Loucy (cell line): ENCODE measurements at regions not wholly inside any gene's neighbourhood (a gene's known extent, or its start where the extent isn't known, plus 50 kb on each side); places are given as distances from the start of the nearest gene placed in this dataset.

Source experiments
- EZH2phosphoT487 ChIP-seq: fragments of 200-600 bp; IDR thresholded peaks from 2 replicates; pipeline ENCODE4 v1.6.1; 2018; ENCODE audit warnings: antibody characterized with exemption, mild to moderate bottlenecking, moderate library complexity, borderline replicate concordance
- TF ChIP-seq, protein P1 (sequence below): fragments of 200-600 bp; sonication (generic); conservative IDR thresholded peaks from 2 replicates; pipeline ENCODE4 v1.5.1; 2014; ENCODE audit warnings: mild to moderate bottlenecking, antibody characterized with exemption, low read length

DNA sequence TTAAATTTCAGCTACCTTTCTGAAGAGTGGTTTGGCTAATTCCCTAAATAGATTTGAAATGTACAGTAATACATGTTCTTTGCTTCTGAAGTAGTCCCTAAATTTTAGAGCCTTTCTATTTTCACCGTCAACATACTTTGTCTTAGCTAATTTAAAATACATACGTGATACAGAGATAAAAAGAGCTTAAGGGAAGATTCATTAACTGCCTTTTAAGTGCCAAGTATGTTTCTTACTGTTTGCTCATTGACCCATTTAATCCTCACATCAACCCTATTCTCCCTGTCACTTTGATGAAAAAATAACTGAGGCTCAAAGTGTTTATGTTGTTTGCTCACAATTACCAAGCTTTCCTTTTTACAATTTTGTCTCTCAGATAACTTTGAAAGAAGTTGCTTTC is 118.6 kb upstream of the CDH7 start:
- TF ChIP-seq, protein P1, sequence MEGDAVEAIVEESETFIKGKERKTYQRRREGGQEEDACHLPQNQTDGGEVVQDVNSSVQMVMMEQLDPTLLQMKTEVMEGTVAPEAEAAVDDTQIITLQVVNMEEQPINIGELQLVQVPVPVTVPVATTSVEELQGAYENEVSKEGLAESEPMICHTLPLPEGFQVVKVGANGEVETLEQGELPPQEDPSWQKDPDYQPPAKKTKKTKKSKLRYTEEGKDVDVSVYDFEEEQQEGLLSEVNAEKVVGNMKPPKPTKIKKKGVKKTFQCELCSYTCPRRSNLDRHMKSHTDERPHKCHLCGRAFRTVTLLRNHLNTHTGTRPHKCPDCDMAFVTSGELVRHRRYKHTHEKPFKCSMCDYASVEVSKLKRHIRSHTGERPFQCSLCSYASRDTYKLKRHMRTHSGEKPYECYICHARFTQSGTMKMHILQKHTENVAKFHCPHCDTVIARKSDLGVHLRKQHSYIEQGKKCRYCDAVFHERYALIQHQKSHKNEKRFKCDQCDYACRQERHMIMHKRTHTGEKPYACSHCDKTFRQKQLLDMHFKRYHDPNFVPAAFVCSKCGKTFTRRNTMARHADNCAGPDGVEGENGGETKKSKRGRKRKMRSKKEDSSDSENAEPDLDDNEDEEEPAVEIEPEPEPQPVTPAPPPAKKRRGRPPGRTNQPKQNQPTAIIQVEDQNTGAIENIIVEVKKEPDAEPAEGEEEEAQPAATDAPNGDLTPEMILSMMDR: no peak
- TF ChIP-seq EZH2phosphoT487: no peak
